Neural crest cell (in vitro differentiated cells): ENCODE measurements at regions not wholly inside any gene's neighbourhood (a gene's known extent, or its start where the extent isn't known, plus 50 kb on each side); places are given as distances from the start of the nearest gene placed in this dataset.

ENCODE experiments used
- DNase-seq: peaks from one replicate; pipeline ENCODE4 v3.0.0; 2021; ENCODE audit warnings: low read depth, mixed read lengths, low spot score
- H3K27ac Mint-ChIP-seq: one replicate; pipeline ENCODE4 v1.8.0; 2021; ENCODE audit warnings: mild to moderate bottlenecking, mixed read lengths; ENCODE audit not compliant: unreplicated experiment
- H3K27me3 Mint-ChIP-seq: 2 replicates; pipeline ENCODE4 v1.8.0; 2021; ENCODE audit warnings: low read depth, mild to moderate bottlenecking, mixed read lengths
- H3K36me3 Mint-ChIP-seq: 2 replicates; pipeline ENCODE4 v1.8.0; 2021; ENCODE audit warnings: low read depth, mild to moderate bottlenecking, mixed read lengths
- H3K4me1 Mint-ChIP-seq: 2 replicates; pipeline ENCODE4 v1.8.0; 2021; ENCODE audit warnings: mixed read lengths
- H3K4me3 Mint-ChIP-seq: one replicate; pipeline ENCODE4 v1.8.0; 2021; ENCODE audit warnings: mild to moderate bottlenecking, mixed read lengths
- H3K9me3 Mint-ChIP-seq: 2 replicates; pipeline ENCODE4 v1.8.0; 2021; ENCODE audit warnings: mixed read lengths
- CTCF ChIP-seq: fragments of 200-600 bp; sonication (generic); conservative IDR thresholded peaks from 2 replicates; pipeline ENCODE4 v1.5.0; 2021; ENCODE audit warnings: antibody characterized with exemption, mild to moderate bottlenecking

- Mint-ChIP-seq H3K4me1 (no peaks in the 10 kb centered on the region), H3K4me3 (no peak overlapping the region), H3K36me3 (no peaks in the 10 kb centered on the region), H3K9me3 (peaks cover 4% of the 10 kb centered on the region), H3K27ac (no peak overlapping the region), H3K27me3 (no peaks in the 10 kb centered on the region)
- DNase-seq = no peak
- TF ChIP-seq CTCF = no peak
Observed at GRCh38 chr3:106206146-106206545, 337.3 kb upstream of the CBLB start.

GRCh38 chr3:106206613-106207012, 337.8 kb upstream of the CBLB start:
- no peak for DNase-seq
- no peak for TF ChIP-seq CTCF
- Mint-ChIP-seq H3K4me1 (no peaks in the 10 kb centered on the region), H3K4me3 (no peak overlapping the region), H3K9me3 (peaks cover 4% of the 10 kb centered on the region), H3K36me3 (no peaks in the 10 kb centered on the region), H3K27ac (no peak overlapping the region), H3K27me3 (no peaks in the 10 kb centered on the region)

- no peak for DNase-seq
- H3K9me3 Mint-ChIP-seq = peaks cover 4% of the 10 kb centered on the region
- no peak overlapping the region for H3K27ac Mint-ChIP-seq
- H3K27me3 Mint-ChIP-seq = no peaks in the 10 kb centered on the region
- no peak for TF ChIP-seq CTCF
- H3K4me1 Mint-ChIP-seq = no peaks in the 10 kb centered on the region
- H3K4me3 Mint-ChIP-seq = no peak overlapping the region
- H3K36me3 Mint-ChIP-seq = no peaks in the 10 kb centered on the region
Observed at GRCh38 chr3:106208251-106208650, 339.4 kb upstream of the CBLB start.

- H3K9me3 Mint-ChIP-seq = peaks cover 4% of the 10 kb centered on the region
- no peak overlapping the region for H3K27ac Mint-ChIP-seq
- H3K4me3 Mint-ChIP-seq = no peak overlapping the region
- no peak for DNase-seq
- no peaks in the 10 kb centered on the region for H3K27me3 Mint-ChIP-seq
- H3K4me1 Mint-ChIP-seq = no peaks in the 10 kb centered on the region
- TF ChIP-seq CTCF = no peak
- H3K36me3 Mint-ChIP-seq = no peaks in the 10 kb centered on the region
Observed at GRCh38 chr3:106208967-106209366, 340.2 kb upstream of the CBLB start.

GRCh38 chr3:106209482-106209881, 340.7 kb upstream of the CBLB start:
- no peak overlapping the region for H3K4me3 Mint-ChIP-seq
- H3K4me1 Mint-ChIP-seq = no peaks in the 10 kb centered on the region
- H3K36me3 Mint-ChIP-seq = no peaks in the 10 kb centered on the region
- TF ChIP-seq CTCF = no peak
- DNase-seq = no peak
- peaks cover 5% of the 10 kb centered on the region for H3K9me3 Mint-ChIP-seq
- H3K27me3 Mint-ChIP-seq = no peaks in the 10 kb centered on the region
- no peak overlapping the region for H3K27ac Mint-ChIP-seq

GRCh38 chr3:106210923-106211322, 342.1 kb upstream of the CBLB start:
- no peak overlapping the region for H3K27ac Mint-ChIP-seq
- H3K9me3 Mint-ChIP-seq = peaks cover 2% of the 10 kb centered on the region
- H3K27me3 Mint-ChIP-seq = no peaks in the 10 kb centered on the region
- H3K4me3 Mint-ChIP-seq = no peak overlapping the region
- H3K36me3 Mint-ChIP-seq = no peaks in the 10 kb centered on the region
- DNase-seq = no peak
- no peak for TF ChIP-seq CTCF
- H3K4me1 Mint-ChIP-seq = no peaks in the 10 kb centered on the region
